ENCODE measurements at regions not wholly inside any gene's neighbourhood (a gene's known extent, or its start where the extent isn't known, plus 50 kb on each side); places are given as distances from the start of the nearest gene placed in this dataset.

DNA sequence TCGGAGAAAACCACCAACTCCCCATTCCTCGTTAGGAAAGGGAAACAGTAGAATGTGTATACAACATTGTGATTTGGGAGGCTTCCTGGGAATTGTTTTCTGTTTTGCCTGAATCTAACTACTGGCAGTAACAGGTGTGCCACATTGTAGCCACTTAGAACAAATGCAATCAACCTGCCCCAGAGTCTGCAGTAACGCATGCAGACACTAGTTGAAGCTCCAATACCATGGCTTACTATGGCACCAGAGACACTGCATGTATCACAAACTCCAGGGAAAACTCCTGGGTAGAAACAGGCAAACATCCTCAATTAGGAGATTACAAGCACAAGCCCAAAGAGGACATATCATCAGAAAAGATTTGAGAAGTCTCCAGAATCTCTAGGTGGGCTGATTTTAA is 154.2 kb upstream of the NEIL3 start:
- POLR2A ChIA-PET: no interaction called here
- no peaks in the 10 kb centered on the region for H3K36me3 Mint-ChIP-seq (ENCODE audit: low read depth)
- CTCF ChIA-PET: no interaction called here
- no peaks in the 10 kb centered on the region for H3K4me1 Mint-ChIP-seq (ENCODE audit: low read depth)
- H3K4me1 ChIP-seq (ENCODE audit: insufficient read depth, low read length): no peaks in the 10 kb centered on the region
- DNase-seq (no peak), ATAC-seq (ENCODE audit: poor library complexity) (no peak)
- H3K9me3 Mint-ChIP-seq: no peaks in the 10 kb centered on the region
- H3K27ac Mint-ChIP-seq: no peak overlapping the region
- H3K36me3 ChIP-seq (ENCODE audit: insufficient read depth, low read length): no peaks in the 10 kb centered on the region
- TF ChIP-seq, protein P1, sequence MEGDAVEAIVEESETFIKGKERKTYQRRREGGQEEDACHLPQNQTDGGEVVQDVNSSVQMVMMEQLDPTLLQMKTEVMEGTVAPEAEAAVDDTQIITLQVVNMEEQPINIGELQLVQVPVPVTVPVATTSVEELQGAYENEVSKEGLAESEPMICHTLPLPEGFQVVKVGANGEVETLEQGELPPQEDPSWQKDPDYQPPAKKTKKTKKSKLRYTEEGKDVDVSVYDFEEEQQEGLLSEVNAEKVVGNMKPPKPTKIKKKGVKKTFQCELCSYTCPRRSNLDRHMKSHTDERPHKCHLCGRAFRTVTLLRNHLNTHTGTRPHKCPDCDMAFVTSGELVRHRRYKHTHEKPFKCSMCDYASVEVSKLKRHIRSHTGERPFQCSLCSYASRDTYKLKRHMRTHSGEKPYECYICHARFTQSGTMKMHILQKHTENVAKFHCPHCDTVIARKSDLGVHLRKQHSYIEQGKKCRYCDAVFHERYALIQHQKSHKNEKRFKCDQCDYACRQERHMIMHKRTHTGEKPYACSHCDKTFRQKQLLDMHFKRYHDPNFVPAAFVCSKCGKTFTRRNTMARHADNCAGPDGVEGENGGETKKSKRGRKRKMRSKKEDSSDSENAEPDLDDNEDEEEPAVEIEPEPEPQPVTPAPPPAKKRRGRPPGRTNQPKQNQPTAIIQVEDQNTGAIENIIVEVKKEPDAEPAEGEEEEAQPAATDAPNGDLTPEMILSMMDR (IDR thresholded peaks at IDR 0.05): no peak
- no peaks in the 10 kb centered on the region for H3K27me3 ChIP-seq (ENCODE audit: control insufficient read depth in 1 of 2, insufficient read depth in 2 of 2, low read length in 2 of 2)
- H3K4me3 Mint-ChIP-seq: no peak overlapping the region
- intact Hi-C loops (cut with DNase I, micrococcal nuclease): no loop called here
- no peak overlapping the region for H3K4me3 ChIP-seq (ENCODE audit: low read length)
- no peak overlapping the region for H3K27ac ChIP-seq (ENCODE audit: low read depth in 1 of 2, low read length in 2 of 2)
- H3K9me3 ChIP-seq (ENCODE audit: control insufficient read depth in 1 of 2, insufficient read depth in 1 of 2, low read length in 2 of 2): no peaks in the 10 kb centered on the region
- peaks cover under 1% of the 10 kb centered on the region for H3K27me3 Mint-ChIP-seq

DNA sequence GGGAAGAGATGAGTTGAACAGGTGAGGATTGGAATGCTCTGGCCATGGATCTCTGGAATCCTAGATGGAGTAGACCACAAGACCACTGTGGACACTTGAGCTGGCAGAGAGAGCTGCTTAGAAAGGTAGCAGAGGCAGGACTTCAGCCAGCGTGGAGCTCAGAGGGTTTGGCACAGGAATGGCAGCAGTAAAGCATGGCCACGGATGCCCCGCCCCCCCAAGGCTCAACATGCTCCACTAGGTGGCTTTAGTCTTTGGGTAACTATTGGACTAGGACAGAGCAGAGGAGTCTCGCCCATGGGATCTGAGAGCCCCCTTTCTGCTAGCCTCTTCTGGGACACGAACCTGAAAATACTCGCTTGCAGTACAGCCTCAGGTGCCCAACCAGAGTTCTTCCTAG is 150.1 kb upstream of the NEIL3 start:
- TF ChIP-seq, protein P1 (IDR thresholded peaks at IDR 0.05): no peak
- ChIA-PET POLR2A (no interaction called here), CTCF (no interaction called here)
- H3K27me3 ChIP-seq (ENCODE audit: control insufficient read depth in 1 of 2, insufficient read depth in 2 of 2, low read length in 2 of 2): no peaks in the 10 kb centered on the region
- no peak overlapping the region for H3K4me3 Mint-ChIP-seq
- intact Hi-C loops (cut with DNase I, micrococcal nuclease): no loop called here
- no peak for DNase-seq
- H3K27me3 Mint-ChIP-seq: no peaks in the 10 kb centered on the region
- H3K4me1 Mint-ChIP-seq (ENCODE audit: low read depth): no peaks in the 10 kb centered on the region
- no peaks in the 10 kb centered on the region for H3K4me1 ChIP-seq (ENCODE audit: insufficient read depth, low read length)
- H3K36me3 Mint-ChIP-seq (ENCODE audit: low read depth): no peaks in the 10 kb centered on the region
- no peak overlapping the region for H3K27ac Mint-ChIP-seq
- no peaks in the 10 kb centered on the region for H3K36me3 ChIP-seq (ENCODE audit: insufficient read depth, low read length)
- H3K9me3 ChIP-seq (ENCODE audit: control insufficient read depth in 1 of 2, insufficient read depth in 1 of 2, low read length in 2 of 2): no peaks in the 10 kb centered on the region
- ATAC-seq (ENCODE audit: poor library complexity): no peak
- no peak overlapping the region for H3K27ac ChIP-seq (ENCODE audit: low read depth in 1 of 2, low read length in 2 of 2)
- H3K4me3 ChIP-seq (ENCODE audit: low read length): no peak overlapping the region
- no peaks in the 10 kb centered on the region for H3K9me3 Mint-ChIP-seq

DNA sequence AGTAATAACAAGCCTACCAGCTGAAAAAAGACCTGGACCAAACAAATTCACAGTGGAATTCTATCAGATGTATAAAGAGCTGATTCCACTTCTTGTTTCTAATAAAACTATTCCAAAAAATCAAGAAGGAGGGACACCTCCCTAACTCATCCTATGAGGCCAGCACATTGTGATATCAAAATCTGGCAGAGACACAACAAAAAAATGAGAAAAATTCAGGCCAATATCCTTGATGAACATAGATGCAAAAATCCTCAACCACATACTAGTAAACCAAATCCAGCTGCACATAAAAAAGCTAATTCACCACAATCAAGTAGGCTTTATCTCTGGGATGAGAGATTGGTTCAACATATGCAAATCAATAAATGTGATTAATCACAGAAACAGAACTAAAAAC is 147.9 kb upstream of the NEIL3 start:
- POLR2A ChIA-PET: no interaction called here

More for the DNA sequence above, 147.9 kb upstream of the NEIL3 start:
- no peak overlapping the region for H3K4me3 Mint-ChIP-seq
- Histone ChIP-seq H3K27me3 (ENCODE audit: control insufficient read depth in 1 of 2, insufficient read depth in 2 of 2, low read length in 2 of 2) (no peaks in the 10 kb centered on the region), H3K36me3 (ENCODE audit: insufficient read depth, low read length) (no peaks in the 10 kb centered on the region), H3K9me3 (ENCODE audit: control insufficient read depth in 1 of 2, insufficient read depth in 1 of 2, low read length in 2 of 2) (no peaks in the 10 kb centered on the region), H3K27ac (ENCODE audit: low read depth in 1 of 2, low read length in 2 of 2) (no peak overlapping the region), H3K4me1 (ENCODE audit: insufficient read depth, low read length) (no peaks in the 10 kb centered on the region), H3K4me3 (ENCODE audit: low read length) (no peak overlapping the region)
- no peaks in the 10 kb centered on the region for H3K27me3 Mint-ChIP-seq
- H3K27ac Mint-ChIP-seq: no peak overlapping the region
- TF ChIP-seq, protein P1 (IDR thresholded peaks at IDR 0.05): no peak
- intact Hi-C loops (cut with DNase I, micrococcal nuclease): no loop called here
- no peaks in the 10 kb centered on the region for H3K9me3 Mint-ChIP-seq
- H3K36me3 Mint-ChIP-seq (ENCODE audit: low read depth): no peaks in the 10 kb centered on the region
- DNase-seq: no peak
- CTCF ChIA-PET: no interaction called here
- H3K4me1 Mint-ChIP-seq (ENCODE audit: low read depth): no peaks in the 10 kb centered on the region
- no peak for ATAC-seq (ENCODE audit: poor library complexity)

Measured in CD4-positive, alpha-beta T cell (primary cell).